Endothelial cell of umbilical vein (primary cell): ENCODE measurements at regions not wholly inside any gene's neighbourhood (a gene's known extent, or its start where the extent isn't known, plus 50 kb on each side); places are given as distances from the start of the nearest gene placed in this dataset.

Experiments
- BruUV-seq: library from RNA; stranded (reverse); fragments of 400-500 nt; replicated peaks from 2 replicates; lab custom pipeline; 2021; lab: Mats Ljungman, UMichigan
- CTCF ChIA-PET: fragments of 300-600, 350-600 bp; sonication (Branson Sonifier 250); formaldehyde crosslinking; loops from one replicate; lab custom pipeline; 2021; ENCODE audit warnings: antibody characterized with exemption, inconsistent platforms; lab: Charles Lee
- POLR2A ChIA-PET: fragments of 300-600, 350-600 bp; sonication (Branson Sonifier 250); formaldehyde crosslinking; loops from one replicate; lab custom pipeline; 2021; ENCODE audit warnings: antibody characterized with exemption, inconsistent platforms; lab: Charles Lee
- DNase-seq: peaks from one replicate; pipeline ENCODE4 v3.0.0-alpha.2; 2011; ENCODE audit warnings: low read depth, low spot score
- FAIRE-seq: peaks from 2 replicates; lab custom pipeline; 2011; peaks lifted over from hg19 to GRCh38; lab: Jason Lieb, UNC
- H2AFZ ChIP-seq: 2 replicates; pipeline ENCODE4 v1.6.0; 2012; ENCODE audit warnings: low read depth, low read length, control low read depth, inconsistent platforms
- H3K27ac ChIP-seq: 2 replicates; pipeline ENCODE4 v1.5.1; 2011; ENCODE audit warnings: low read depth, mild to moderate bottlenecking, control low read depth, low read length, moderate library complexity; ENCODE audit not compliant: insufficient read depth
- H3K27me3 ChIP-seq, 2 experiments: 2 replicates each; pipeline versions ENCODE4 v1.6.0 to v1.6.1; 2011; ENCODE audit warnings: low read length in 2 of 2, mixed read lengths in 1 of 2; ENCODE audit not compliant: control insufficient read depth in 2 of 2, insufficient read depth in 2 of 2
- H3K36me3 ChIP-seq, 2 experiments: 2 replicates in 1 of 2; 3 replicates in 1 of 2; pipeline ENCODE4 v1.5.1; 2011; ENCODE audit warnings: low read length in 2 of 2, mild to moderate bottlenecking in 1 of 2, moderate library complexity in 1 of 2; ENCODE audit not compliant: control insufficient read depth in 2 of 2, insufficient read depth in 2 of 2; ENCODE audit errors: extremely low read depth in 1 of 2
- H3K4me1 ChIP-seq: 3 replicates; pipeline ENCODE4 v1.5.1; 2011; ENCODE audit warnings: mild to moderate bottlenecking, low read length; ENCODE audit not compliant: control insufficient read depth, insufficient read depth; ENCODE audit errors: extremely low read depth
- H3K4me2 ChIP-seq: 2 replicates; pipeline ENCODE4 v1.6.1; 2011; ENCODE audit warnings: low read length, control low read depth, mixed read lengths; ENCODE audit not compliant: insufficient read depth
- H3K4me3 ChIP-seq, 3 experiments: fragments of 200-600 bp in 1 of 3; sonication (generic), shearing (Covaris generic) in 1 of 3; replicated peaks in 1 of 3; 2 replicates each; pipeline ENCODE4 v1.5.1; 2011 to 2016; ENCODE audit warnings: control low read depth in 3 of 3, low read length in 3 of 3, mild to moderate bottlenecking in 2 of 3, inconsistent platforms in 1 of 3, low read depth in 1 of 3, moderate library complexity in 1 of 3; ENCODE audit not compliant: insufficient read depth in 1 of 3
- H3K79me2 ChIP-seq: 2 replicates; pipeline ENCODE4 v1.6.0; 2012; ENCODE audit warnings: low read length, inconsistent platforms; ENCODE audit not compliant: control insufficient read depth, insufficient read depth
- H3K9ac ChIP-seq: replicated peaks from 2 replicates; pipeline ENCODE3; 2011; ENCODE audit warnings: low read length, control low read depth; ENCODE audit not compliant: insufficient read depth; ENCODE audit errors: extremely low read depth
- H3K9me1 ChIP-seq: replicated peaks from 3 replicates; pipeline ENCODE4 v1.6.0; 2011; ENCODE audit warnings: mild to moderate bottlenecking, low read length; ENCODE audit not compliant: control insufficient read depth, insufficient read depth; ENCODE audit errors: extremely low read depth
- H3K9me3 ChIP-seq: replicated peaks from 2 replicates; pipeline ENCODE4 v1.5.1; 2012; ENCODE audit warnings: low read length, inconsistent platforms; ENCODE audit not compliant: control insufficient read depth, insufficient read depth
- H4K20me1 ChIP-seq: replicated peaks from 2 replicates; pipeline ENCODE3; 2011; ENCODE audit warnings: mild to moderate bottlenecking, low read length; ENCODE audit not compliant: control insufficient read depth, insufficient read depth; ENCODE audit errors: extremely low read depth
- CTCF ChIP-seq, 2 donors: IDR thresholded peaks; 1 replicate in 1 of 2; 2 replicates in 1 of 2; pipeline ENCODE4 v1.5.1; 2011; ENCODE audit warnings: low read length in 2 of 2, mild to moderate bottlenecking in 2 of 2, moderate library complexity in 2 of 2, control low read depth in 1 of 2, inconsistent platforms in 1 of 2, low read depth in 1 of 2; ENCODE audit not compliant: insufficient read depth in 1 of 2; ENCODE audit errors: extremely low read depth in 1 of 2
- EZH2 ChIP-seq: IDR thresholded peaks from 2 replicates; pipeline ENCODE4 v1.6.1; 2012; ENCODE audit warnings: borderline replicate concordance, low read depth, mild to moderate bottlenecking, moderate library complexity, low read length, inconsistent platforms; ENCODE audit not compliant: severe bottlenecking
- FOS ChIP-seq: IDR thresholded peaks from 2 replicates; pipeline ENCODE4 v1.6.1; 2011; ENCODE audit warnings: mild to moderate bottlenecking, low read length, moderate library complexity, borderline replicate concordance; ENCODE audit not compliant: insufficient read depth
- GATA2 ChIP-seq: IDR thresholded peaks from 2 replicates; pipeline ENCODE4 v1.7.0; 2011; ENCODE audit warnings: low read depth, mild to moderate bottlenecking, moderate library complexity, mixed read lengths, low read length; ENCODE audit not compliant: insufficient read length, insufficient read depth
- JUN ChIP-seq: IDR thresholded peaks from 2 replicates; pipeline ENCODE4 v1.6.1; 2011; ENCODE audit warnings: borderline replicate concordance, low read depth; ENCODE audit not compliant: insufficient read length, insufficient read depth
- MAX ChIP-seq: IDR thresholded peaks from 2 replicates; pipeline ENCODE4 v1.6.1; 2011; ENCODE audit not compliant: insufficient read depth, insufficient read length
- MYC ChIP-seq: IDR thresholded peaks from one replicate; pipeline ENCODE4 v1.6.1; 2011; ENCODE audit warnings: mild to moderate bottlenecking, low read depth, low read length
- POLR2A ChIP-seq: IDR thresholded peaks from 2 replicates; pipeline ENCODE4 v1.6.1; 2012; ENCODE audit warnings: low read depth, mild to moderate bottlenecking, control low read depth, low read length
- POLR2AphosphoS5 ChIP-seq: IDR thresholded peaks from 2 replicates; pipeline ENCODE4 v1.6.1; 2012; ENCODE audit warnings: low read depth, mild to moderate bottlenecking, control low read depth, low read length, moderate library complexity; ENCODE audit not compliant: insufficient read depth
- dilution Hi-C: fragments of 300-500 bp; cut with MboI; formaldehyde crosslinking; loops from one replicate; pipeline ENCODE4 v1.15.0; 2019; ENCODE audit warnings: low sequenced_read_pairs; ENCODE audit not compliant: extremely low pct_ligation_motif_present
- intact Hi-C: fragments of 100-400 bp; cut with micrococcal nuclease; formaldehyde crosslinking; loops from one replicate; pipeline ENCODE4 v1.10.0; 2022

DNA sequence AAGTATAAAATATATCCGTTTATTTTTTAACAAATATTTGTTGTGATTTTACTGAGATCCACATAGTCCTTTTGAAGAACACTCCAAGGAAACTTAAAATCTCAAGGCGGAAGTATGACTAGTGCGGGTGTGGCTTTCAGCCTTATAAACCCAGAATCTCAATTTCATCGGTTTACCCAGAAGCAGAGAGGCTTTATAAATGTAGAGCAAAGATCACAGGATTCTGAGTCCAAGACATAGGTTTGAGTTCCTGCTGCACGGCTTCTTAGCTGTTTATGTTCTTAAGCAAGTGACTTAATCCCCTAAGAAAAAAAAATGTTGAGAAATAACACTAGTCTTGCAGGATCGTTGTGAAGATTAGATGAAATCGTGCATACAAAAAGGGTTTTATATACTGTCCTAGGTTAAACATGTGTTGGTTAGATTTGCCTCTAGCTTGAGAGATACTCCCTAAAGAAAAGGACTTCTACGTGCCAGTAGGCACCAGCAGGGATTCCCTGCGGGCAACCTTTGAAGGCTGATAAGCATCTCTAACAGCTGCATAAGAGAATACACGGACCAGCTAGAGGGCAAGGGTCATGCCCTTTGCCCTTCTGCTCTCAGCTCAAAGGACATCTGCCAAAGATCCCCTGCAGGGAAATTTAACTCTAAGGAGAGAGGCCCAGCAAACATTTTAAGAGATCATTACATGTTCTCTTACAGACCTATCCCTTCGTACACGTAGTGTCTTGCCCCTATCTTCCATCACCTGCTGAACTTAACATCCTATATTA, 130.4 kb upstream of the MIR17HG start:
- H3K4me2 ChIP-seq = no peak overlapping the region
- H3K27ac ChIP-seq = no peak overlapping the region
- intact Hi-C loops (no loop called here), dilution Hi-C loops (no loop called here)
- no peaks in the 10 kb centered on the region for H3K27me3 ChIP-seq
- TF ChIP-seq POLR2A = no peak
- TF ChIP-seq MAX = no peak
- no peaks in the 10 kb centered on the region for H3K36me3 ChIP-seq
- no peak overlapping the region for H3K4me3 ChIP-seq
- H3K9ac ChIP-seq = no peak overlapping the region
- H4K20me1 ChIP-seq = no peaks in the 10 kb centered on the region
- no peak overlapping the region for H2AFZ ChIP-seq
- POLR2A ChIA-PET = no interaction called here
- DNase-seq = no peak
- FAIRE-seq = no peak
- H3K4me1 ChIP-seq = no peaks in the 10 kb centered on the region
- CTCF ChIA-PET = interaction anchor here (1.4 kb wide), 1 partner anchor 32 kb away, joined by 5 read pairs; no protein-coding TSS in a partner anchor
- H3K9me3 ChIP-seq = no peaks in the 10 kb centered on the region
- H3K79me2 ChIP-seq = no peaks in the 10 kb centered on the region
- no peaks in the 10 kb centered on the region for H3K9me1 ChIP-seq
- BruUV-seq = no TSS peak

GRCh38 chr13:91219201-91219600, 128.3 kb upstream of the MIR17HG start:
- BruUV-seq = no TSS peak
- Histone ChIP-seq H3K9me1 (no peaks in the 10 kb centered on the region), H4K20me1 (no peaks in the 10 kb centered on the region), H3K4me1 (no peaks in the 10 kb centered on the region), H3K9me3 (no peaks in the 10 kb centered on the region), H3K79me2 (no peaks in the 10 kb centered on the region), H3K36me3 (no peaks in the 10 kb centered on the region), H3K27me3 (no peaks in the 10 kb centered on the region), H3K4me2 (no peak overlapping the region), H3K9ac (no peak overlapping the region), H3K4me3 (no peak overlapping the region), H3K27ac (no peak overlapping the region), H2AFZ (no peak overlapping the region)
- TF ChIP-seq GATA2 (no peak), EZH2 (no peak), CTCF (IDR thresholded peaks at IDR 0.05; ENCODE audit: extremely low read depth in 1 of 2, insufficient read depth in 1 of 2, low read depth in 1 of 2, low read length in 2 of 2) (no peak), FOS (no peak), MYC (no peak), MAX (no peak), JUN (no peak), POLR2A (no peak), POLR2AphosphoS5 (no peak)
- CTCF ChIA-PET = interaction anchor here (1.1 to 1.6 kb wide), 2 partner anchors 10 to 29 kb away, joined by 4 to 7 read pairs; no protein-coding TSS in a partner anchor
- dilution Hi-C loops = no loop called here
- POLR2A ChIA-PET = no interaction called here
- DNase-seq = no peak
- intact Hi-C loops = no loop called here
- FAIRE-seq = no peak
